NCI-H2171 treated with DMSO at 0.1 percent for 48 hours (cell line): ENCODE measurements at regions not wholly inside any gene's neighbourhood (a gene's known extent, or its start where the extent isn't known, plus 50 kb on each side); places are given as distances from the start of the nearest gene placed in this dataset.

Experiments
- DNase-seq: peaks from one replicate; lab custom pipeline; 2025; lab: John Stamatoyannopoulos, UW

GRCh38 chr11:119547511-119547910, 124.5 kb upstream of the THY1 start:
- no peak for DNase-seq

- DNase-seq, result no peak
Observed at GRCh38 chr11:119545978-119546915, 123.3 kb upstream of the THY1 start.

GRCh38 chr11:119540370-119541125, 117.6 kb upstream of the THY1 start:
- no peak for DNase-seq

- DNase-seq, result no peak
Observed at GRCh38 chr11:119539583-119539982, 116.6 kb upstream of the THY1 start.

DNA sequence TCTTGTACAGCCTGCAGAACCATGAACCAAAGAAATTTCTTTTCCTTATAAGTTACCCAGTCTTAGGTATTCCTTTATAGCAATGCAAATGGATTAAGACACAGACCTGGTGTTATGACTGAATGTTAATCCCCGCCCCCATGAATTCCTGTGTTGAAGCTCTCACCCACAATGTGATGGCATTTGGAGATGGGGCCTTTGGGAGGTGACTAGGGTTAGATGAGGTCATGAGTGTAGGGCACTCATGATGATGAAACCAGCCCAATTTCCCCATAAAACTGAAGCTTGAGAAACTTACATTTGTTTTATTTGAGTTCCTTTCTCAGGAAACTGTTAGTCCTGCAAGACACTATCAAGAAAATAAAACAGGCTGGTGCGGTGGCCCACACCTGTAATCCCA, 115.8 kb upstream of the THY1 start:
- no peak for DNase-seq

GRCh38 chr11:119537306-119538253, 114.6 kb upstream of the THY1 start:
- DNase-seq, result no peak

DNA sequence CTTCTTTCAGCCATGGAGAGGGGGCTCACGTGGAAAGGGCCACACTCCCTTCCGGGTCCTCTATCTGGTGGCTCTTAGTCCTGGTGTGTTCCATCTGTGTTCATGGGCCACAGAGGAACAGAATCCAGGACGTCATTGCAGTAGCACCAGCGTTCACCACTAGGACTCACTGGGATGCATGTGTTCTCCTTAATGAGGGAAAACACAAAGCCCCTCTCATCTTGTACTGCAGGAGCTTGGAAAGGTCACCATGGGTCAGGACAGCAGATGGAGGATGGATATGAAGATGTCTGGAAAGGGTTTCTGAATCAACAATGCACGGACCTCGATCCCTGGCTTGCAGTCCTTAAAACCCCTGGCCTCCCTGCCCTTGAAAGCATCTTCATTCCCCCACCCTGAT, 113.8 kb upstream of the THY1 start:
- no peak for DNase-seq

GRCh38 chr11:119533921-119534736, 111.2 kb upstream of the THY1 start:
- peak; percentile 39 for DNase-seq

GRCh38 chr11:119533462-119533861, 110.5 kb upstream of the THY1 start:
- no peak for DNase-seq

- no peak for DNase-seq
Observed at GRCh38 chr11:119532551-119532950, 109.6 kb upstream of the THY1 start.

GRCh38 chr11:119531623-119532022, 108.7 kb upstream of the THY1 start:
- no peak for DNase-seq

- no peak for DNase-seq
Observed at GRCh38 chr11:119531056-119531455, 108.1 kb upstream of the THY1 start.

DNA sequence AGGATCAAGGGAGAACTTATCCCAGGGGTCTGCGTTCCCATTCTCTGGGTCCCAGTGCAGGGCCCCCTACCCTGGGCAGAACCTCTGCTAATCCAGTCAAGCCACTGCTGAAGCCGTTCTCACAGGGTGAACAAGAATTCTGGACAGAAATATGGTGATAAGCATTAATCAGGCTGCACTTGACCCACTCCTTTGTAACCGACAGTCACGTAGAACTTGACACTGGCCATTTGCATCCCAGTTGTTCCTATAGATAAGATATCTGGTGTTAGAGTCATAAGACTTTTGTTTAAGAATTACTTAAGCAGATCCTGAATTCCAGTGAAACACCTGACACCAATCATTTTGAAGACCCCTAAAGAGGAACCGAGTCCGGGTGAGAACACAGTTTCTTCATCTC, 107.5 kb upstream of the THY1 start:
- DNase-seq, result no peak

DNA sequence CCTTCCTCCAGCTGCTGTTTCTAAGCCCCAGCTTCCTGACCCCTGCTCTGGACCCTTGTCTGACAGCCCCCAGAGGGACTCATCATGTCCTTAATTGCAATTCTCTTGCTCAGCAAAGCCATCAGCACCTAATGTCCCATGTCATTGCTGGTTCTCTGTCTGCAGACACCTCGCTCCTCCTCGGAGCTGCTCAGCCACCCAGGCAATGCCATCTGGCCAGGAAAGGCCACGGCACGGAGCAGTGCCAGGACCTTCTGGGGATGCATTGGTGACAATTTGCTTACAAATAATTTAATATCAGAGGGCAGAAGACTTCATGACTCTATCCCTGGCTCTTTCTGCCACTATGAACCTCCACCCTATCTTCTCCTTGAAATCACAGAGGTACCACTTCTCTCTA, 107.0 kb upstream of the THY1 start:
- no peak for DNase-seq

DNA sequence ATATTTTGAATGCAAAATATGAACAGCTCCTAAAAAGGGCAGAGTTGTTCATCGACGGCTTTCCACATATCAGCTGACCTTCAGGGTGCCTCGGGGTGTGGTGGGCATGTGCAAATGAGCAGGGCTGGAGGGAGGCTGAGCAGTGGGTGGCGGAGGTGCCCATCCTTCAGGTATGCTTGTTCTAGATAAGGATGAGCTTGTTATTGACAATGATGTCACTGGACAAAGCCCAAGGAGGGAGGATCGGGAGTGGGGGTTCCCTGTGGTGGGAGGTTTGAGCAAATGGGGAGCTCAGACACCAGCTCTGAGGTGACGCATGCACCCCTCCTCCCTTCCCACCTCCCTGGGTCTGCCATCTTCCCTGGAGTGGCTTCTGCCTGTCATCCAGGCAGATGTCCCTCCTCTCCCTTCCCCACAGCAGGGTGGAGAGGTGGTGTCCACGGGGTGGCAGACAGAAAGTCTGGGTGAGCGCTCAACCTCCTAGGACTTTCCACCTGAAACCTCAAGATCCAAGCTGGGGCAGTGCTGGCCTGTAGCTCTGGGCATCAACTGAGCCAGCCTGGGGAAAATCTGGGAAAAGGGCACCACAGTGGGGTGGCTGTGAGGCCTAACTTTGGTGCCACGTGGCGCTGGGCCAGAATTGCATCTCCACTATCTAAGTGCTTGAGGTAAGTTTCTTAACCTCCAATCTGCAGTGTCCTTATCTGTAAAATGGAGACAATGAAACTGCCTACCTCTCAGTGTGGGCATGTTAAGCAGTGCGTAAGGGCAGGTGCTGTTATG, 106.3 kb upstream of the THY1 start:
- no peak for DNase-seq

- no peak for DNase-seq
Observed at GRCh38 chr11:119525867-119526196, 102.9 kb upstream of the THY1 start.

- DNase-seq, result no peak
Observed at GRCh38 chr11:119525180-119525866, 102.4 kb upstream of the THY1 start.

GRCh38 chr11:119523539-119524157, 100.7 kb upstream of the THY1 start:
- DNase-seq, result no peak

DNA sequence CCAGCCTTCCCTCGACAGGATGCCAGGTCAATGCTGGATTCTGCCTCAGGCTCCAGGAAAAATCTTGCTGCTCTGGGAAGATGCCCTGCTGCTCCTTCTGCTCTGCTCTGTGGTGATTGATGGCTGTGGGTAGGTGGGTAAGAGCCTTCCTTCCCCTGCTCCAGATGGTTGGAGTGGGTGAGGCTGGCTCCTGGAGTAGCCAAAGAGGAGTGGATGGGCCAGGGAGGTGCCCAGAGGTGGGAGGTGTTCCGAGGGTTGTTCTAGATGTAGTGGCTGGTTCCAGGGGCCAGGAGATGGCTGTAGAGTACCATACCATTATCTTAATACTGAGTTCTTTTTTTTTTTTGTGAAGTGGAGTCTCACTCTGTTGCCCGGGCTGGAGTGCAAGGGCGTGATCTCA, 99.6 kb upstream of the THY1 start:
- no peak for DNase-seq
